OCI-LY3 (cell line): ENCODE measurements at regions not wholly inside any gene's neighbourhood (a gene's known extent, or its start where the extent isn't known, plus 50 kb on each side); places are given as distances from the start of the nearest gene placed in this dataset.

ENCODE experiments used
- H2AFZ ChIP-seq: fragments of 200-600, 300-600 bp; shearing (Covaris generic); 2 replicates; pipeline ENCODE4 v1.6.0; 2014; ENCODE audit warnings: antibody characterized with exemption, low read depth, low read length
- H3K27ac ChIP-seq: fragments of 200-600, 300-600 bp; sonication (generic); 2 replicates; pipeline ENCODE4 v1.5.1; 2014; ENCODE audit warnings: mild to moderate bottlenecking, low read length, moderate library complexity, mixed read lengths
- H3K27me3 ChIP-seq: fragments of 200-600, 300-600 bp; sonication (generic); 2 replicates; pipeline ENCODE4 v1.6.1; 2014; ENCODE audit warnings: low read depth, low read length, mixed read lengths
- H3K36me3 ChIP-seq: fragments of 200-600, 300-600 bp; sonication (generic); replicated peaks from 2 replicates; pipeline ENCODE3; 2014; ENCODE audit warnings: low read depth, low read length, mixed read lengths
- H3K4me1 ChIP-seq: fragments of 300-600, 200-600 bp; sonication (generic); 2 replicates; pipeline ENCODE4 v1.6.1; 2014; ENCODE audit warnings: low read length, mixed read lengths
- H3K4me2 ChIP-seq: fragments of 200-600, 300-600 bp; sonication (generic); 2 replicates; pipeline ENCODE4 v1.6.1; 2014; ENCODE audit warnings: low read length, mixed read lengths
- H3K4me3 ChIP-seq: fragments of 300-600, 200-600 bp; sonication (generic); 2 replicates; pipeline ENCODE4 v1.5.1; 2014; ENCODE audit warnings: antibody characterized with exemption, mild to moderate bottlenecking, low read length, moderate library complexity
- H3K79me2 ChIP-seq: fragments of 300-600, 200-600 bp; shearing (Covaris generic); 2 replicates; pipeline ENCODE4 v1.6.1; 2014; ENCODE audit warnings: mild to moderate bottlenecking, low read length, mixed read lengths
- H3K9ac ChIP-seq: fragments of 300-600, 200-600 bp; shearing (Covaris generic); 2 replicates; pipeline ENCODE4 v1.6.0; 2014; ENCODE audit warnings: mild to moderate bottlenecking, low read length, moderate library complexity
- H3K9me3 ChIP-seq: fragments of 200-600, 300-600 bp; shearing (Covaris generic); 2 replicates; pipeline ENCODE4 v1.6.1; 2014; ENCODE audit warnings: low read length, mixed read lengths; ENCODE audit not compliant: insufficient read depth
- H4K20me1 ChIP-seq: fragments of 200-600, 300-600 bp; sonication (generic); 2 replicates; pipeline ENCODE4 v1.6.1; 2016; ENCODE audit warnings: low read length, mixed read lengths; ENCODE audit not compliant: insufficient read depth
- CTCF ChIP-seq: fragments of 200-600, 300-600 bp; sonication (generic); IDR thresholded peaks from 2 replicates; pipeline ENCODE4 v1.5.1; 2014; ENCODE audit warnings: antibody characterized with exemption, low read length, low read depth
- EZH2phosphoT487 ChIP-seq: fragments of 200-600 bp; shearing (Covaris generic); IDR thresholded peaks from 2 replicates; pipeline ENCODE4 v1.6.1; 2018; ENCODE audit warnings: antibody characterized with exemption, mixed run types, low read depth

- H3K36me3 ChIP-seq: no peaks in the 10 kb centered on the region
- H3K27me3 ChIP-seq: no peaks in the 10 kb centered on the region
- no peaks in the 10 kb centered on the region for H3K9me3 ChIP-seq
- no peak overlapping the region for H2AFZ ChIP-seq
- no peaks in the 10 kb centered on the region for H3K79me2 ChIP-seq
- H4K20me1 ChIP-seq: no peaks in the 10 kb centered on the region
- H3K4me1 ChIP-seq: no peaks in the 10 kb centered on the region
- no peak overlapping the region for H3K4me2 ChIP-seq
- H3K4me3 ChIP-seq: no peak overlapping the region
- no peak overlapping the region for H3K27ac ChIP-seq
- TF ChIP-seq EZH2phosphoT487 (no peak), CTCF (no peak)
- H3K9ac ChIP-seq: no peak overlapping the region
These were observed 693.1 kb upstream of the NECTIN3 start for GRCh38 chr3:110378481-110378880.

DNA sequence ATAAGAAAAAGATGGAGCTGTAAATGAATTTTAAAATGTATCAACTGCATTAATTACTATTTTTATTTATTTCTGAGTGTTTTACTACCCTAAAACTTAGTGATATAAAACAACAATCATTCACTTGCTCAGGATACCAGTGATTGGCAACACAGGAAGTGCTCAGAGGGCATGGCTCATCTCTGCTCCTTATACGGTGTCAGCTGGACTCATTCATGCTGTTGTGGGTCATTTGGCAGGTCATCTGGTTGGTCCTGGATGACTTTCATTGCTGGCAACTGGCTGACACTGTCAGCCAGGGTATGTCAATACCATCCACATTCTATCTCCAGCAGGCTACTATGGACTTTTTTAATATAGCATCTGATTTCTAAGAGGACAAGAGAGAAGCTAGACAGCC lies 689.6 kb upstream of the NECTIN3 start:
- Histone ChIP-seq H4K20me1 (no peaks in the 10 kb centered on the region), H3K4me1 (no peaks in the 10 kb centered on the region), H3K4me3 (no peak overlapping the region), H3K4me2 (no peak overlapping the region), H3K9me3 (no peaks in the 10 kb centered on the region), H3K9ac (no peak overlapping the region), H3K27me3 (no peaks in the 10 kb centered on the region), H3K79me2 (no peaks in the 10 kb centered on the region), H3K27ac (no peak overlapping the region), H3K36me3 (no peaks in the 10 kb centered on the region), H2AFZ (no peak overlapping the region)
- TF ChIP-seq EZH2phosphoT487 (no peak), CTCF (no peak)

GRCh38 chr3:110383356-110383755 lies 688.3 kb upstream of the NECTIN3 start:
- no peaks in the 10 kb centered on the region for H3K27me3 ChIP-seq
- H4K20me1 ChIP-seq: no peaks in the 10 kb centered on the region
- no peak overlapping the region for H3K4me3 ChIP-seq
- no peak overlapping the region for H2AFZ ChIP-seq
- no peaks in the 10 kb centered on the region for H3K4me1 ChIP-seq
- H3K27ac ChIP-seq: no peak overlapping the region
- no peaks in the 10 kb centered on the region for H3K79me2 ChIP-seq
- no peaks in the 10 kb centered on the region for H3K36me3 ChIP-seq
- H3K9ac ChIP-seq: no peak overlapping the region
- TF ChIP-seq EZH2phosphoT487 (no peak), CTCF (no peak)
- H3K4me2 ChIP-seq: no peak overlapping the region
- H3K9me3 ChIP-seq: no peaks in the 10 kb centered on the region

DNA sequence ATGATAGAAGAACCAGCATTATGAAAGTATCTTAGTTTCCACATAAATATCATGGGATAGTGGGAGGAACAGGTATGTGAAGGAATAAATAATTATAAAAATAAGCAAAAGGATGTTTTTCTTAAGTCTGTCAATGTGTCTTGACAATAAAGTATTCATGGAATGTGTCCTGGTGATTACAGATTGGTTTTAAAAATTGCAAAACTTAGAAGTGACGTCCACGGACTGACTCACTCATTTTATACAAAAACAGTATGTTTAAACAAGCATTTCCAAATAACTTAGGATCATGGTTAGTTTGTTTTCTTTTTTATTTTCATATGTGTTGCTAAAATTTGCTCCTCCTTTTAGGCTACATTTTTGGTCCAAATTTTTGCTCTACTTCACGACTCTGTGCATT lies 687.0 kb upstream of the NECTIN3 start:
- no peak overlapping the region for H3K9ac ChIP-seq
- no peaks in the 10 kb centered on the region for H3K79me2 ChIP-seq
- no peaks in the 10 kb centered on the region for H3K4me1 ChIP-seq
- H3K9me3 ChIP-seq: no peaks in the 10 kb centered on the region
- TF ChIP-seq EZH2phosphoT487 (no peak), CTCF (no peak)
- no peaks in the 10 kb centered on the region for H3K27me3 ChIP-seq
- no peak overlapping the region for H3K27ac ChIP-seq
- H3K4me3 ChIP-seq: no peak overlapping the region
- no peak overlapping the region for H2AFZ ChIP-seq
- no peaks in the 10 kb centered on the region for H4K20me1 ChIP-seq
- H3K36me3 ChIP-seq: no peaks in the 10 kb centered on the region
- no peak overlapping the region for H3K4me2 ChIP-seq
